ENCODE measurements at regions not wholly inside any gene's neighbourhood (a gene's known extent, or its start where the extent isn't known, plus 50 kb on each side); places are given as distances from the start of the nearest gene placed in this dataset. TPM values are rescaled to one million over a fixed set of nuclear protein-coding genes. Genes with fewer than 3 reads are reported as not detected.

DNA sequence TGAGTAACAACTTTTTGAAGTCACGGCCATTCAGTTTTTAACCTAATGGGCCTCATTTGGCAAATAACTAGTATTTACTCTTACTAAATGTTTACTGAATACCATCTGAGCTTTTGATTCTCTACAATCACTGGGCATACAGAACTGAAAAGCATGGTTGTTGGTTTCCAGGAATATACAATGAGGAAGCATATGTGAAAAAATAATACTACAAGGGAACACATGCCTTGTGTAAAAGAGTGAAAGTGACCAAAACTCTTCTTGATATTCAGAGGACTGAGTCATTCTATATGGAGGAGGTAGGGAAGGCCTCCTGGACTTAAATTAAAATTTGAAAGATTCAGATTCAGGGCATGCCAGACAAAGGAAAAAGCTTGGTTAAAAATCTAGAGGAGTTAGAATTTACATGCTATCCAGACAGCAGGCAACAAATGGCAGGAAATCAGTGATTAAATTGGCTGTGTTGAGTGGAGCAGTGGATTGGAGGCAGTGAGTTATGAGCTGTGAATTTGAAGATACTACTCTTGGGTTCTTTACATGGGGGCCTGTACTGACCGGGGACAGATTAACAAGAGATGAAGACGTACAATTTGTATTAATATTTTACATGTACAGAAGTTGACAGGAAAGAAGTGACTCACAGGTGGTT, 53.6 kb upstream of the NRXN1 start:
- Histone ChIP-seq H3K27ac (ENCODE audit: low read depth, low read length) (no peak overlapping the region), H3K27me3 (ENCODE audit: control insufficient read depth, insufficient read depth, low read length) (no peaks in the 10 kb centered on the region), H3K4me3 (ENCODE audit: low read depth, low read length) (no peak overlapping the region), H3K9me3 (ENCODE audit: control insufficient read depth, insufficient read depth, low read length) (no peaks in the 10 kb centered on the region)
- CTCF ChIA-PET, result no interaction called here
- POLR2A ChIA-PET, result no interaction called here
- TF ChIP-seq, protein P1, sequence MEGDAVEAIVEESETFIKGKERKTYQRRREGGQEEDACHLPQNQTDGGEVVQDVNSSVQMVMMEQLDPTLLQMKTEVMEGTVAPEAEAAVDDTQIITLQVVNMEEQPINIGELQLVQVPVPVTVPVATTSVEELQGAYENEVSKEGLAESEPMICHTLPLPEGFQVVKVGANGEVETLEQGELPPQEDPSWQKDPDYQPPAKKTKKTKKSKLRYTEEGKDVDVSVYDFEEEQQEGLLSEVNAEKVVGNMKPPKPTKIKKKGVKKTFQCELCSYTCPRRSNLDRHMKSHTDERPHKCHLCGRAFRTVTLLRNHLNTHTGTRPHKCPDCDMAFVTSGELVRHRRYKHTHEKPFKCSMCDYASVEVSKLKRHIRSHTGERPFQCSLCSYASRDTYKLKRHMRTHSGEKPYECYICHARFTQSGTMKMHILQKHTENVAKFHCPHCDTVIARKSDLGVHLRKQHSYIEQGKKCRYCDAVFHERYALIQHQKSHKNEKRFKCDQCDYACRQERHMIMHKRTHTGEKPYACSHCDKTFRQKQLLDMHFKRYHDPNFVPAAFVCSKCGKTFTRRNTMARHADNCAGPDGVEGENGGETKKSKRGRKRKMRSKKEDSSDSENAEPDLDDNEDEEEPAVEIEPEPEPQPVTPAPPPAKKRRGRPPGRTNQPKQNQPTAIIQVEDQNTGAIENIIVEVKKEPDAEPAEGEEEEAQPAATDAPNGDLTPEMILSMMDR (IDR thresholded peaks at IDR 0.05; ENCODE audit: low read depth, low read length), result no peak
- no peak for DNase-seq (ENCODE audit: low read depth, low spot score)

DNA sequence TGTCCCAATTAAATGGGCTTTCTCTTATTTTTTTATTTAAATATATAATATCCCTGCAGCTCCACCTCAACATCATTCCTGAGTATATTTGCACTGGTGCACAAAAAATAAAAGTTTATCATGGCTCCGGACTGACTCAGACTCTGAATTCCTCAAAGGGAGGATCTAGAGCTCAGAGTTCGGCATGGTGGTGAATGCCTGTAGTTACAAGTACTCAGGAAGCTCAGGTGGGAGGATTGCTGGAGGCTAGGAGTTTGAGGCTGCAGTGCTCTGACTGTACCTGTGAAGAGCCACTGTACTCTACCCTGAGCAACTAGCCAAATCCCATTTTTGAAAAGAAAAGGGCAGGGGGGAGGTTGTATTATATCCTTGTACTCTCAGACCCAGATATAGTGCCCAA, 52.8 kb upstream of the NRXN1 start:
- Histone ChIP-seq H3K27ac (ENCODE audit: low read depth, low read length) (no peak overlapping the region), H3K4me3 (ENCODE audit: low read depth, low read length) (no peak overlapping the region), H3K27me3 (ENCODE audit: control insufficient read depth, insufficient read depth, low read length) (no peaks in the 10 kb centered on the region), H3K9me3 (ENCODE audit: control insufficient read depth, insufficient read depth, low read length) (no peaks in the 10 kb centered on the region)
- ChIA-PET POLR2A (no interaction called here), CTCF (interaction anchor here (1.4 kb wide), 1 partner anchor 556 kb away, joined by 3 read pairs; no protein-coding TSS in a partner anchor)
- TF ChIP-seq, protein P1 (IDR thresholded peaks at IDR 0.05; ENCODE audit: low read depth, low read length), result no peak
- DNase-seq (ENCODE audit: low read depth, low spot score), result no peak

Small RNA genes lying in the stretch of these regions (small RNA-seq; reads per million reads assigned to genes)
- gene AC010967.3 (ENCODE audit: insufficient read length, low read depth), result not detected
- not detected for gene AC069157.1 (ENCODE audit: insufficient read length, low read depth)
- not detected for gene AC097463.2 (ENCODE audit: insufficient read length, low read depth)
- not detected for gene CRYGGP (ENCODE audit: insufficient read length, low read depth)
- gene MIR4431 (ENCODE audit: insufficient read length, low read depth), result not detected
- not detected for gene RF00019 (ENCODE audit: insufficient read length, low read depth)
- not detected for gene RF00424 (ENCODE audit: insufficient read length, low read depth)
- not detected for gene RNU6-997P (ENCODE audit: insufficient read length, low read depth)

All from AG04450 (cell line).